Nephron progenitor cell (in vitro differentiated cells): ENCODE measurements at regions not wholly inside any gene's neighbourhood (a gene's known extent, or its start where the extent isn't known, plus 50 kb on each side); places are given as distances from the start of the nearest gene placed in this dataset.

Experiments
- DNase-seq: peaks from one replicate; pipeline ENCODE4 v3.0.0; 2021
- H3K27ac Mint-ChIP-seq: 2 replicates; pipeline ENCODE4 v1.8.0; 2021; ENCODE audit warnings: mild to moderate bottlenecking, moderate library complexity, mixed read lengths
- H3K27me3 Mint-ChIP-seq: 2 replicates; pipeline ENCODE4 v1.8.0; 2021; ENCODE audit warnings: mild to moderate bottlenecking, low read depth, mixed read lengths; ENCODE audit not compliant: poor library complexity
- H3K36me3 Mint-ChIP-seq: 2 replicates; pipeline ENCODE4 v1.8.0; 2021; ENCODE audit warnings: low read depth, mixed read lengths
- H3K4me1 Mint-ChIP-seq: 2 replicates; pipeline ENCODE4 v1.8.0; 2021; ENCODE audit warnings: mixed read lengths
- H3K4me3 Mint-ChIP-seq: 2 replicates; pipeline ENCODE4 v1.8.0; 2021; ENCODE audit warnings: mild to moderate bottlenecking, moderate library complexity, mixed read lengths
- H3K9me3 Mint-ChIP-seq: 2 replicates; pipeline ENCODE4 v1.8.0; 2021; ENCODE audit warnings: mild to moderate bottlenecking, moderate library complexity, mixed read lengths
- TF ChIP-seq, protein P1 (sequence below): fragments of 200-600 bp; sonication (generic); IDR thresholded peaks from 2 replicates; pipeline ENCODE4 v1.5.0; 2021; ENCODE audit warnings: antibody characterized with exemption

DNA sequence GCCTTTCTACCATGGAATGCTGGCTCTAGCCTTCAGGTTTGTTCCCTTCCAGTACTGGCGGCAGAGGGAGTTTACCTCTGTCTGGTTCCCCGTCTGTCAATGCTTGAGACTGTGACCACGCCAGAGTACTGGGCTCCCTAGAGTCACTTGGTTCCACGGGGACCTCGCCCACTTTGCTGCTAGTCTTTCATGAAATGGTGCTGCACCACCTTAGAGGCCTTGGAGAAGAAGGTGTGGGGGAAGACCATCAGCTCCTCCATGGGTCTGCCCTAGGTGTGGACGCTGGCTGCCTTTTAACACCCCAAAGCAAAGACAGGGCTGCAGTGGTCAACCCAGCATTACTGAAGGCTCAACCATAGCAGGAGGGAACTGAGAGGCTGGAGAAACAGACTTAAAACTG is 55.3 kb upstream of the KSR1 start:
- Mint-ChIP-seq H3K4me3 (no peak overlapping the region), H3K27me3 (peaks cover 9% of the 10 kb centered on the region), H3K36me3 (no peaks in the 10 kb centered on the region), H3K4me1 (no peaks in the 10 kb centered on the region), H3K9me3 (no peaks in the 10 kb centered on the region), H3K27ac (no peak overlapping the region)
- no peak for DNase-seq
- TF ChIP-seq, protein P1, sequence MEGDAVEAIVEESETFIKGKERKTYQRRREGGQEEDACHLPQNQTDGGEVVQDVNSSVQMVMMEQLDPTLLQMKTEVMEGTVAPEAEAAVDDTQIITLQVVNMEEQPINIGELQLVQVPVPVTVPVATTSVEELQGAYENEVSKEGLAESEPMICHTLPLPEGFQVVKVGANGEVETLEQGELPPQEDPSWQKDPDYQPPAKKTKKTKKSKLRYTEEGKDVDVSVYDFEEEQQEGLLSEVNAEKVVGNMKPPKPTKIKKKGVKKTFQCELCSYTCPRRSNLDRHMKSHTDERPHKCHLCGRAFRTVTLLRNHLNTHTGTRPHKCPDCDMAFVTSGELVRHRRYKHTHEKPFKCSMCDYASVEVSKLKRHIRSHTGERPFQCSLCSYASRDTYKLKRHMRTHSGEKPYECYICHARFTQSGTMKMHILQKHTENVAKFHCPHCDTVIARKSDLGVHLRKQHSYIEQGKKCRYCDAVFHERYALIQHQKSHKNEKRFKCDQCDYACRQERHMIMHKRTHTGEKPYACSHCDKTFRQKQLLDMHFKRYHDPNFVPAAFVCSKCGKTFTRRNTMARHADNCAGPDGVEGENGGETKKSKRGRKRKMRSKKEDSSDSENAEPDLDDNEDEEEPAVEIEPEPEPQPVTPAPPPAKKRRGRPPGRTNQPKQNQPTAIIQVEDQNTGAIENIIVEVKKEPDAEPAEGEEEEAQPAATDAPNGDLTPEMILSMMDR, result no peak

DNA sequence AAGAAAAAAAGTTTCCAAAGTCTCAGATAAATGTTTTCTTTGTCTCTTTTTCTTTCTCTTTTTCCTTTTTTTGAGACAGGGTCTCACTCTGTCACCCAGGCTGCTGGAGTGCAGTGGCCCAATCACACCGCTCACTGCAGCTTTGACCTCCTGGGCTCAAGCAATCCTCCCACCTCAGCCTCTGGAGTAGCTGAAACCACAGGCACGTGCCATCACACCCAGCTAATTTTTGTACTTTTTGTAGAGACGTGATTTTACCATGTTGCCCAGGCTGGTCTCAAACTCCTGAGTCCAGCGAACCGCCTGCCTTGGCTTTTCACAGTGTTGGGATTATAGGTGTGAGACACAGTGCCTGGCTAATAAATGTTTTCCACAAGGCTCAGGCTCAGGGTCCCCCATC is 53.3 kb upstream of the KSR1 start:
- H3K4me3 Mint-ChIP-seq, result no peak overlapping the region
- no peak overlapping the region for H3K27ac Mint-ChIP-seq
- H3K4me1 Mint-ChIP-seq, result no peaks in the 10 kb centered on the region
- no peaks in the 10 kb centered on the region for H3K9me3 Mint-ChIP-seq
- DNase-seq, result no peak
- TF ChIP-seq, protein P1, result no peak
- peaks cover 5% of the 10 kb centered on the region for H3K27me3 Mint-ChIP-seq
- no peaks in the 10 kb centered on the region for H3K36me3 Mint-ChIP-seq

DNA sequence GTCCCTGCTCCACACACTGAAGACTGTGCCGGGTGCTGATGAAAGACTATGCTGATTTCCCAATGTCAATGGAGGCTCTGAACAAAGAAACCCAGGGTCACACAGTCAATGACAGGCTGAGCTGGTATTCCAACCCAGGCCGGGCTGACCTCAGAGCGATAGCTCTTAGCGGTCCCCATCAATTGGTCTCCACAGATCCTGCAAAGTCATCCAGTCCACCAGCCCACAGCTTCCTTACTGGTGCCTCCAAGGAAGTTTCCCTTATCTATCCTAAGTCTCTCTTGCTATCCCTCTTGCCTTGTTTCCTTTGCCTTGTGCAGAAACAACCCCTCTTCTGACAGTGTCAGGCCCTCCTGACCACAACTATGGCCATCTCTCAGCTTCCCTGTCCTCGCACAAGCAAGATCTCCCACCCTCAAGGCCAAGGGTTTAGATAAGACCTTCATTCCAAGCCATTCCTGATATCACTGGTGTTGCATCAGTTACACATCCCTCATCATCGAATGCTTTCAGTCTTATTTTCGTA is 52.7 kb upstream of the KSR1 start:
- Mint-ChIP-seq H3K4me3 (no peak overlapping the region), H3K4me1 (no peaks in the 10 kb centered on the region), H3K27me3 (peaks cover 6% of the 10 kb centered on the region), H3K27ac (no peak overlapping the region), H3K36me3 (no peaks in the 10 kb centered on the region), H3K9me3 (no peaks in the 10 kb centered on the region)
- DNase-seq, result no peak
- TF ChIP-seq, protein P1, result no peak

DNA sequence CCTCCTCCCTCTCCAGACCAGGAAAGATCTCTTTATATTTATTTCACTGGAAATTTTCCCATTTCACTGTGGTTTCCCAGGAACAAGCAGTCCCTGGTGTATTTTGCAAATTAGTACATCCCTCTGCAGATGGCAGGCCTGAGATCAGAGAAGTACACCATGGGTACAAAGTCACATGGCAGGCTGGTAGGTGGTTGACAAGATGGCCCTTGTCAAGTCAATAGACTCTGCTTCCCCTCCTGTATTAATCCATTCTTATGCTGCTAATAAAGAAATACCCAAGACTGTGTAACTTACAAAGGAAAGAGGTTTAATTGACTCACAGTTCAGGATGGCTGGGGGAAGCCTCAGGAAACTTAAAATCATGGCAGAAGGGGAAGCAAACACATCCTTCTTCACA is 51.6 kb upstream of the KSR1 start:
- Mint-ChIP-seq H3K9me3 (no peaks in the 10 kb centered on the region), H3K4me1 (no peaks in the 10 kb centered on the region), H3K4me3 (no peak overlapping the region), H3K27me3 (peaks cover 14% of the 10 kb centered on the region), H3K36me3 (no peaks in the 10 kb centered on the region), H3K27ac (no peak overlapping the region)
- no peak for DNase-seq
- TF ChIP-seq, protein P1, result no peak
